RWPE2 (cell line): ENCODE measurements at regions not wholly inside any gene's neighbourhood (a gene's known extent, or its start where the extent isn't known, plus 50 kb on each side); places are given as distances from the start of the nearest gene placed in this dataset.

Experiments
- ATAC-seq: fragments of 200-7000 bp; cut with Tn5 transposase; 3 replicates; pipeline ENCODE4 v1.9.1; 2021; ENCODE audit warnings: low read depth
- DNase-seq: peaks from one replicate; pipeline ENCODE4 v3.0.0-alpha.2; 2020; ENCODE audit warnings: low spot score
- H3K27ac ChIP-seq: fragments of 450-650 bp; 2 replicates; pipeline ENCODE4 v1.5.1; 2017; ENCODE audit warnings: mild to moderate bottlenecking; ENCODE audit not compliant: poor library complexity, severe bottlenecking
- H3K27me3 ChIP-seq: fragments of 250-450 bp; sonication (Bioruptor Pico); 2 replicates; pipeline ENCODE4 v1.5.1; 2021; ENCODE audit warnings: mild to moderate bottlenecking, moderate library complexity; ENCODE audit not compliant: insufficient read depth, poor library complexity, severe bottlenecking
- H3K36me3 ChIP-seq: fragments of 250-450 bp; sonication (Bioruptor Pico); 2 replicates; pipeline ENCODE4 v1.5.1; 2020; ENCODE audit warnings: low read depth, mild to moderate bottlenecking, moderate library complexity
- H3K4me1 ChIP-seq: fragments of 250-450 bp; sonication (Bioruptor Pico); 2 replicates; pipeline ENCODE4 v1.5.1; 2021; ENCODE audit warnings: mild to moderate bottlenecking, moderate library complexity; ENCODE audit not compliant: insufficient read depth, poor library complexity, severe bottlenecking
- H3K4me3 ChIP-seq: fragments of 250-450 bp; sonication (Bioruptor Pico); 2 replicates; pipeline ENCODE4 v1.5.1; 2021; ENCODE audit warnings: mild to moderate bottlenecking, moderate library complexity; ENCODE audit not compliant: severe bottlenecking
- H3K9me3 ChIP-seq: fragments of 250-450 bp; sonication (Bioruptor Pico); 2 replicates; pipeline ENCODE4 v1.5.1; 2021; ENCODE audit warnings: mild to moderate bottlenecking, moderate library complexity; ENCODE audit not compliant: severe bottlenecking
- TF ChIP-seq, protein P1 (sequence below): fragments of 450-650 bp; IDR thresholded peaks from one replicate; pipeline ENCODE4 v1.5.1; 2017; ENCODE audit warnings: mild to moderate bottlenecking, moderate library complexity; ENCODE audit not compliant: poor library complexity, severe bottlenecking

GRCh38 chr6:7475081-7475480 is 66.4 kb upstream of the DSP start:
- TF ChIP-seq, protein P1, sequence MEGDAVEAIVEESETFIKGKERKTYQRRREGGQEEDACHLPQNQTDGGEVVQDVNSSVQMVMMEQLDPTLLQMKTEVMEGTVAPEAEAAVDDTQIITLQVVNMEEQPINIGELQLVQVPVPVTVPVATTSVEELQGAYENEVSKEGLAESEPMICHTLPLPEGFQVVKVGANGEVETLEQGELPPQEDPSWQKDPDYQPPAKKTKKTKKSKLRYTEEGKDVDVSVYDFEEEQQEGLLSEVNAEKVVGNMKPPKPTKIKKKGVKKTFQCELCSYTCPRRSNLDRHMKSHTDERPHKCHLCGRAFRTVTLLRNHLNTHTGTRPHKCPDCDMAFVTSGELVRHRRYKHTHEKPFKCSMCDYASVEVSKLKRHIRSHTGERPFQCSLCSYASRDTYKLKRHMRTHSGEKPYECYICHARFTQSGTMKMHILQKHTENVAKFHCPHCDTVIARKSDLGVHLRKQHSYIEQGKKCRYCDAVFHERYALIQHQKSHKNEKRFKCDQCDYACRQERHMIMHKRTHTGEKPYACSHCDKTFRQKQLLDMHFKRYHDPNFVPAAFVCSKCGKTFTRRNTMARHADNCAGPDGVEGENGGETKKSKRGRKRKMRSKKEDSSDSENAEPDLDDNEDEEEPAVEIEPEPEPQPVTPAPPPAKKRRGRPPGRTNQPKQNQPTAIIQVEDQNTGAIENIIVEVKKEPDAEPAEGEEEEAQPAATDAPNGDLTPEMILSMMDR, result no peak
- H3K27me3 ChIP-seq, result no peaks in the 10 kb centered on the region
- DNase-seq (no peak), ATAC-seq (no peak)
- no peak overlapping the region for H3K4me3 ChIP-seq
- H3K4me1 ChIP-seq, result peaks cover 6% of the 10 kb centered on the region
- H3K9me3 ChIP-seq, result no peaks in the 10 kb centered on the region
- no peaks in the 10 kb centered on the region for H3K36me3 ChIP-seq
- H3K27ac ChIP-seq, result no peak overlapping the region

- no peaks in the 10 kb centered on the region for H3K36me3 ChIP-seq
- peaks cover 14% of the 10 kb centered on the region for H3K4me1 ChIP-seq
- DNase-seq (peak; percentile 94), ATAC-seq (peak; percentile 98)
- TF ChIP-seq, protein P1, result no peak
- H3K4me3 ChIP-seq, result no peak overlapping the region
- H3K27me3 ChIP-seq, result no peaks in the 10 kb centered on the region
- H3K9me3 ChIP-seq, result no peaks in the 10 kb centered on the region
- H3K27ac ChIP-seq, result peak overlapping the region; percentile 78
Observed at GRCh38 chr6:7479801-7480266, 61.6 kb upstream of the DSP start.

GRCh38 chr6:7484666-7485065 is 56.8 kb upstream of the DSP start:
- Histone ChIP-seq H3K27ac (no peak overlapping the region), H3K4me1 (peaks cover 13% of the 10 kb centered on the region), H3K27me3 (no peaks in the 10 kb centered on the region), H3K4me3 (no peak overlapping the region), H3K9me3 (no peaks in the 10 kb centered on the region), H3K36me3 (no peaks in the 10 kb centered on the region)
- TF ChIP-seq, protein P1, result no peak
- ATAC-seq (no peak), DNase-seq (no peak)

- DNase-seq (no peak), ATAC-seq (no peak)
- Histone ChIP-seq H3K27me3 (no peaks in the 10 kb centered on the region), H3K36me3 (no peaks in the 10 kb centered on the region), H3K4me1 (peaks cover 10% of the 10 kb centered on the region), H3K4me3 (no peak overlapping the region), H3K9me3 (no peaks in the 10 kb centered on the region), H3K27ac (no peak overlapping the region)
- TF ChIP-seq, protein P1, result no peak
Observed at GRCh38 chr6:7486951-7487350, 54.5 kb upstream of the DSP start.

DNA sequence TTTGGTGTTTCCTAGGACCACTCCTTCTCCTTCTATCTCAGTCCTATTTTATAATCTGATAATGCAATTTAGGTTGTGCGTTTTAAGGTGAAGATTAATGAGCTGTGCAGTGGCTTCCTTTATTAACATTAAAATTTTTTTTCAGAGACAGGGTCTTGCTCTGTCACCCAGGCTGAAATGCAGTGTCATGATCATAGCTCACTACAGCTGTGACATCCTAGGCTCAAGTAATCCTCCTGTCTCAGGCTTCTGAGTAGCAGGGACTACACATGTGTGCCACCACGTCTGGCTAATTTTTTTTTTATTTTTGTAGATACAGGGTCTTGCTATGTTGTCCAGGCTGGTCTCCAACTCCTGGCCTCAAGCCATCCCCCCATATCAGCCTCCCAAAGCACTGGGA is 53.0 kb upstream of the DSP start:
- no peak for ATAC-seq
- no peaks in the 10 kb centered on the region for H3K36me3 ChIP-seq

More for the DNA sequence above, 53.0 kb upstream of the DSP start:
- TF ChIP-seq, protein P1, result no peak
- Histone ChIP-seq H3K4me3 (no peak overlapping the region), H3K9me3 (no peaks in the 10 kb centered on the region), H3K4me1 (peaks cover 10% of the 10 kb centered on the region), H3K27ac (no peak overlapping the region), H3K27me3 (no peaks in the 10 kb centered on the region)
- DNase-seq, result no peak
